H1 (cell line): ENCODE measurements at regions not wholly inside any gene's neighbourhood (a gene's known extent, or its start where the extent isn't known, plus 50 kb on each side); places are given as distances from the start of the nearest gene placed in this dataset.

Experiments used
- CTCF ChIA-PET: fragments of 300-600 bp; sonication (Branson Sonifier 250); formaldehyde crosslinking; loops from one replicate; lab custom pipeline; 2021; ENCODE audit not compliant: partially characterized antibody; lab: Charles Lee
- POLR2A ChIA-PET: fragments of 300-600 bp; sonication (Branson Sonifier 250); formaldehyde crosslinking; loops from one replicate; lab custom pipeline; 2021; ENCODE audit warnings: inconsistent platforms; ENCODE audit not compliant: partially characterized antibody; lab: Charles Lee
- DNase-seq, 2 experiments: peaks; one replicate each; pipeline versions ENCODE4 v3.0.0 to v3.0.0-alpha.2; 2010 to 2022; ENCODE audit warnings: low spot score in 2 of 2, low read depth in 1 of 2, mixed read lengths in 1 of 2
- FAIRE-seq: peaks from 2 replicates; lab custom pipeline; 2011; peaks lifted over from hg19 to GRCh38; lab: Jason Lieb, UNC
- H2AFZ ChIP-seq: 2 replicates; pipeline ENCODE4 v1.8.1; 2012; ENCODE audit warnings: low read length, inconsistent platforms
- H2AK5ac ChIP-seq: 2 replicates; pipeline ENCODE4 v1.6.1; 2013; ENCODE audit warnings: low read depth, low read length
- H2BK120ac ChIP-seq: replicated peaks from 2 replicates; pipeline ENCODE3; 2013; ENCODE audit warnings: low read depth, low read length, inconsistent platforms
- H2BK12ac ChIP-seq: 2 replicates; pipeline ENCODE4 v1.6.1; 2013; ENCODE audit warnings: low read depth, low read length
- H2BK15ac ChIP-seq: 2 replicates; pipeline ENCODE4 v1.6.1; 2013; ENCODE audit warnings: low read length
- H2BK20ac ChIP-seq: 2 replicates; pipeline ENCODE4 v1.6.1; 2013; ENCODE audit warnings: low read length
- H2BK5ac ChIP-seq: 2 replicates; pipeline ENCODE4 v1.6.1; 2013; ENCODE audit warnings: low read depth, low read length
- H3K14ac ChIP-seq: 2 replicates; pipeline ENCODE4 v1.6.1; 2013; ENCODE audit warnings: inconsistent platforms; ENCODE audit not compliant: insufficient read length
- H3K18ac ChIP-seq: 2 replicates; pipeline ENCODE4 v1.6.1; 2013; ENCODE audit warnings: low read length; ENCODE audit errors: extremely low read depth
- H3K23ac ChIP-seq: 2 replicates; pipeline ENCODE4 v1.6.1; 2013; ENCODE audit warnings: inconsistent platforms; ENCODE audit not compliant: insufficient read length
- H3K23me2 ChIP-seq: 2 replicates; pipeline ENCODE4 v1.6.1; 2013; ENCODE audit warnings: low read depth, low read length
- H3K27ac ChIP-seq: 2 replicates; pipeline ENCODE4 v1.6.1; 2011; ENCODE audit warnings: low read depth, low read length, inconsistent platforms
- H3K27me3 ChIP-seq, 4 experiments: replicated peaks in 1 of 4; 1 replicate in 1 of 4; 2 replicates in 3 of 4; pipeline versions ENCODE4 v1.6.1 to v1.8.1; 2011 to 2013; ENCODE audit warnings: low read length in 3 of 4, mild to moderate bottlenecking in 3 of 4, inconsistent platforms in 2 of 4, mixed read lengths in 2 of 4, moderate library complexity in 1 of 4; ENCODE audit not compliant: control insufficient read depth in 3 of 4, insufficient read depth in 3 of 4; ENCODE audit errors: extremely low read depth in 1 of 4
- H3K36me3 ChIP-seq, 4 experiments: 2 replicates each; pipeline versions ENCODE4 v1.6.1 to v1.8.1; 2011 to 2013; ENCODE audit warnings: mild to moderate bottlenecking in 4 of 4, low read length in 3 of 4, moderate library complexity in 2 of 4, control low read depth in 1 of 4, inconsistent platforms in 1 of 4; ENCODE audit not compliant: insufficient read depth in 4 of 4, control insufficient read depth in 2 of 4
- H3K4ac ChIP-seq: replicated peaks from 2 replicates; pipeline ENCODE3; 2013; ENCODE audit warnings: low read length, low read depth, mixed read lengths, inconsistent platforms; ENCODE audit not compliant: insufficient read length
- H3K4me1 ChIP-seq, 4 experiments: replicated peaks in 1 of 4; 1 replicate in 1 of 4; 2 replicates in 3 of 4; pipeline versions ENCODE4 v1.6.1 to v1.8.1; 2011 to 2013; ENCODE audit warnings: low read length in 3 of 4, inconsistent platforms in 2 of 4, mixed read lengths in 1 of 4; ENCODE audit not compliant: insufficient read depth in 4 of 4, control insufficient read depth in 3 of 4
- H3K4me2 ChIP-seq, 2 experiments: 2 replicates each; pipeline versions ENCODE4 v1.6.1 to v1.8.1; 2011 to 2013; ENCODE audit warnings: low read depth in 2 of 2, low read length in 2 of 2, control low read depth in 1 of 2, inconsistent platforms in 1 of 2, mild to moderate bottlenecking in 1 of 2; ENCODE audit not compliant: insufficient read depth in 1 of 2
- H3K4me3 ChIP-seq, 4 experiments: fragments of 200-600, 300-600 bp in 1 of 4; sonication (generic), shearing (Covaris generic), sonication (Bioruptor Twin) in 1 of 4; 2 replicates each; pipeline versions ENCODE4 v1.5.1 to v1.8.1; 2011 to 2016; ENCODE audit warnings: low read length in 4 of 4, low read depth in 3 of 4, control low read depth in 2 of 4, inconsistent platforms in 2 of 4, mild to moderate bottlenecking in 2 of 4, mixed read lengths in 1 of 4, moderate library complexity in 1 of 4; ENCODE audit not compliant: insufficient read depth in 2 of 4; ENCODE audit errors: extremely low read depth in 1 of 4
- H3K56ac ChIP-seq: replicated peaks from 2 replicates; pipeline ENCODE3; 2013; ENCODE audit warnings: low read depth, mild to moderate bottlenecking, mixed read lengths, low read length, inconsistent platforms; ENCODE audit not compliant: insufficient read length
- H3K79me1 ChIP-seq: 2 replicates; pipeline ENCODE4 v1.6.1; 2013; ENCODE audit warnings: low read depth, low read length, control low read depth
- H3K79me2 ChIP-seq, 2 experiments: 2 replicates each; pipeline versions ENCODE4 v1.6.1 to v1.8.1; 2012 to 2013; ENCODE audit warnings: low read length in 2 of 2, mild to moderate bottlenecking in 2 of 2, inconsistent platforms in 1 of 2; ENCODE audit not compliant: insufficient read depth in 2 of 2, control insufficient read depth in 1 of 2
- H3K9ac ChIP-seq, 4 experiments: replicated peaks in 1 of 4; 1 replicate in 1 of 4; 2 replicates in 3 of 4; pipeline versions ENCODE4 v1.6.1 to v1.8.1; 2011 to 2013; ENCODE audit warnings: low read depth in 3 of 4, low read length in 3 of 4, control low read depth in 2 of 4, mild to moderate bottlenecking in 2 of 4, moderate library complexity in 2 of 4, inconsistent platforms in 1 of 4; ENCODE audit errors: extremely low read depth in 1 of 4
- H3K9me3 ChIP-seq, 2 experiments: 2 replicates each; pipeline versions ENCODE4 v1.6.1 to v1.8.1; 2012 to 2013; ENCODE audit warnings: mild to moderate bottlenecking in 2 of 2, moderate library complexity in 2 of 2, control low read depth in 1 of 2, inconsistent platforms in 1 of 2, low read depth in 1 of 2, low read length in 1 of 2, mixed read lengths in 1 of 2; ENCODE audit not compliant: insufficient read depth in 2 of 2
- H4K20me1 ChIP-seq, 2 experiments: replicated peaks in 1 of 2; 2 replicates each; pipeline versions ENCODE3 to v1.8.1; 2011 to 2013; ENCODE audit warnings: inconsistent platforms in 2 of 2, low read length in 2 of 2, mild to moderate bottlenecking in 1 of 2; ENCODE audit not compliant: insufficient read depth in 2 of 2, control insufficient read depth in 1 of 2
- H4K5ac ChIP-seq: 2 replicates; pipeline ENCODE4 v1.6.1; 2013; ENCODE audit warnings: low read length, low read depth, mixed read lengths, inconsistent platforms; ENCODE audit not compliant: insufficient read length
- H4K8ac ChIP-seq: 2 replicates; pipeline ENCODE4 v1.8.0; 2013; ENCODE audit warnings: mild to moderate bottlenecking, moderate library complexity, low read length, inconsistent platforms; ENCODE audit not compliant: insufficient read depth; ENCODE audit errors: extremely low read depth
- H4K91ac ChIP-seq: replicated peaks from 2 replicates; pipeline ENCODE3; 2013; ENCODE audit warnings: low read length, mixed read lengths, inconsistent platforms; ENCODE audit not compliant: insufficient read length
- CTCF ChIP-seq, 3 experiments: IDR thresholded peaks; 1 replicate in 2 of 3; 2 replicates in 1 of 3; pipeline versions ENCODE4 v1.5.1 to v1.6.1; 2011; ENCODE audit warnings: low read length in 3 of 3, mild to moderate bottlenecking in 3 of 3, inconsistent platforms in 2 of 3, low read depth in 1 of 3, moderate library complexity in 1 of 3; ENCODE audit not compliant: insufficient read depth in 1 of 3; ENCODE audit errors: control extremely low read depth in 1 of 3
- GTF2F1 ChIP-seq: IDR thresholded peaks from 2 replicates; pipeline ENCODE4 v1.6.1; 2012; ENCODE audit warnings: low read depth, low read length, improper control_type of control experiment, borderline replicate concordance
- HDAC6 ChIP-seq: IDR thresholded peaks from one replicate; pipeline ENCODE4 v1.7.1; 2012; ENCODE audit warnings: low read depth, mild to moderate bottlenecking, inconsistent platforms, low read length, moderate library complexity
- RAD21 ChIP-seq, 2 experiments: IDR thresholded peaks in 1 of 2; conservative IDR thresholded peaks in 1 of 2; 2 replicates each; pipeline ENCODE4 v1.6.1; 2011; ENCODE audit warnings: low read depth in 2 of 2, low read length in 2 of 2, improper control_type of control experiment in 1 of 2, inconsistent platforms in 1 of 2, mild to moderate bottlenecking in 1 of 2, moderate library complexity in 1 of 2
- SIRT6 ChIP-seq: IDR thresholded peaks from one replicate; pipeline ENCODE4 v1.7.1; 2012; ENCODE audit warnings: low read length, inconsistent platforms
- SUZ12 ChIP-seq: fragments of 200-600 bp; sonication (generic); IDR thresholded peaks from 2 replicates; pipeline ENCODE4 v1.6.1; 2012; ENCODE audit warnings: mild to moderate bottlenecking, inconsistent platforms, low read length, moderate library complexity, mixed read lengths
- WGBS, 2 experiments: shearing (Covaris generic) in 1 of 2; methylation state at CpG; one replicate each; pipeline versions ENCODE4 v1.1.6 to v1.1.7; 2013 to 2015; ENCODE audit warnings: low lambda C conversion rate in 2 of 2, mixed read lengths in 2 of 2, inconsistent platforms in 1 of 2, low coverage in 1 of 2, missing lambda C conversion rate in 1 of 2; ENCODE audit not compliant: insufficient replicate concordance in 2 of 2, insufficient coverage in 1 of 2, insufficient read length in 1 of 2; ENCODE audit errors: extremely low coverage in 1 of 2, missing lambda C conversion rate in 1 of 2; 5-methylcytosine and 5-hydroxymethylcytosine counted together
- TF ChIP-seq, protein P1 (sequence below): IDR thresholded peaks from 2 replicates; pipeline ENCODE4 v1.6.1; 2012; ENCODE audit warnings: inconsistent platforms

- no peaks in the 10 kb centered on the region for H4K20me1 ChIP-seq
- no peak overlapping the region for H4K5ac ChIP-seq
- H3K18ac ChIP-seq, result no peak overlapping the region
- no peak overlapping the region for H2BK5ac ChIP-seq
- no peaks in the 10 kb centered on the region for H3K4me1 ChIP-seq
- H2BK120ac ChIP-seq, result no peak overlapping the region
- no peak overlapping the region for H3K4me2 ChIP-seq
- H2BK12ac ChIP-seq, result no peak overlapping the region
- no peaks in the 10 kb centered on the region for H3K27me3 ChIP-seq
- no peaks in the 10 kb centered on the region for H3K79me2 ChIP-seq
- POLR2A ChIA-PET, result no interaction called here
- no peaks in the 10 kb centered on the region for H3K9me3 ChIP-seq
- H3K9ac ChIP-seq, result no peak overlapping the region
- no peak overlapping the region for H2AFZ ChIP-seq
- no peak overlapping the region for H3K23ac ChIP-seq
- 92% methylated on average over 1 of the region's 1 CpG; no CpG with 5 or more reads in 1 of the 2 experiments for WGBS, 2 experiments
- no peaks in the 10 kb centered on the region for H3K79me1 ChIP-seq
- H4K91ac ChIP-seq, result no peak overlapping the region
- no peak overlapping the region for H3K27ac ChIP-seq
- H3K4me3 ChIP-seq, result no peak overlapping the region
- TF ChIP-seq CTCF (IDR thresholded peaks at IDR 0.05; ENCODE audit: control extremely low read depth in 1 of 3, insufficient read depth in 1 of 3, low read depth in 1 of 3, low read length in 3 of 3) (no peak), SUZ12 (no peak), HDAC6 (no peak), GTF2F1 (no peak), RAD21 (IDR thresholded peaks at IDR 0.05 in 1 of 2, conservative IDR thresholded peaks at IDR 0.05 in 1 of 2; ENCODE audit: low read depth in 2 of 2, low read length in 2 of 2) (no peak), SIRT6 (no peak)
- TF ChIP-seq, protein P1, sequence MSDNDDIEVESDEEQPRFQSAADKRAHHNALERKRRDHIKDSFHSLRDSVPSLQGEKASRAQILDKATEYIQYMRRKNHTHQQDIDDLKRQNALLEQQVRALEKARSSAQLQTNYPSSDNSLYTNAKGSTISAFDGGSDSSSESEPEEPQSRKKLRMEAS, result no peak
- TF ChIP-seq, all 59 proteins: peak for 0
- no peak overlapping the region for H3K56ac ChIP-seq
- H2BK20ac ChIP-seq, result no peak overlapping the region
- H3K36me3 ChIP-seq, result no peaks in the 10 kb centered on the region
- DNase-seq (no peak), FAIRE-seq (no peak)
- H2AK5ac ChIP-seq, result no peak overlapping the region
- H2BK15ac ChIP-seq, result no peak overlapping the region
- no peak overlapping the region for H4K8ac ChIP-seq
- CTCF ChIA-PET, result interaction anchor here (0.7 kb wide), 1 partner anchor 10 kb away, joined by 3 read pairs; no protein-coding TSS in a partner anchor
- no peak overlapping the region for H3K14ac ChIP-seq
- no peaks in the 10 kb centered on the region for H3K23me2 ChIP-seq
- H3K4ac ChIP-seq, result no peak overlapping the region
Measured at GRCh38 chr3:82276992-82277391, 515.5 kb upstream of the GBE1 start.
